Stromal cell of bone marrow (primary cell): ENCODE measurements at regions not wholly inside any gene's neighbourhood (a gene's known extent, or its start where the extent isn't known, plus 50 kb on each side); places are given as distances from the start of the nearest gene placed in this dataset.

Experiments used
- DNase-seq: peaks from one replicate; pipeline ENCODE4 v3.0.0-alpha.2; 2012; ENCODE audit warnings: low read depth

DNA sequence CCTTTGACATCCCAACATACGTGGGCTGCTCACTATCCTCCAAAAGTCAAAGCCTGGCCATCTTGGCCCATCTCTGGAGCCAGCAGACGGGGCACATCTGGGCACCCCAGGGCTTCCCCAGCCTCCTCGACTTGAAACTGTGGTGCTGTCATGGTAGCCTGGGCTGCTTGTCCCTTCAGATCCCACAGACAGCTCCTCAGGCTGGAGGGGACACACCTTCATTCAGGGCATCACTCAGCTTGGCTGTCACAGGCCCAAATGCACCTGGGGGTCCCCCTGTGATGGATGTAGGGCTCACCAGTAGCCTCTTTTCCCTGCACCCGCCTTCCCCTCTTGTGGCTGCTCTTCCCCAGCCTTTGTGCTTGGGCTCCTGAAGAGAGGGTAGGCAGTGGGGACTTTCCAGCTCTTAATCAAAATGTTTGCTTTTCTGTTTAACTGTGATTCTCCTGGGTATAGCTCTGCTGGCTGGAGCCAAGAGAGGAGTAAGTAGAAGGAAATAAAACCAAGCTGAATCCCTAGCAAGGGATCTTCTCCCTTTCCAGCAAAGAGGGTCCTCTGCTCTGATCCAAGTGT is 92.3 kb downstream of the GYPC start:
- DNase-seq = no peak

- no peak for DNase-seq
Measured at GRCh38 chr2:126748929-126749518, 93.1 kb downstream of the GYPC start.

- DNase-seq = no peak
Measured at GRCh38 chr2:126749537-126749936, 93.6 kb downstream of the GYPC start.

- no peak for DNase-seq
Measured at GRCh38 chr2:126750506-126750905, 94.5 kb downstream of the GYPC start.

GRCh38 chr2:126751477-126751876 is 95.5 kb downstream of the GYPC start:
- no peak for DNase-seq

- no peak for DNase-seq
Measured at GRCh38 chr2:126752876-126753275, 96.9 kb downstream of the GYPC start.

DNA sequence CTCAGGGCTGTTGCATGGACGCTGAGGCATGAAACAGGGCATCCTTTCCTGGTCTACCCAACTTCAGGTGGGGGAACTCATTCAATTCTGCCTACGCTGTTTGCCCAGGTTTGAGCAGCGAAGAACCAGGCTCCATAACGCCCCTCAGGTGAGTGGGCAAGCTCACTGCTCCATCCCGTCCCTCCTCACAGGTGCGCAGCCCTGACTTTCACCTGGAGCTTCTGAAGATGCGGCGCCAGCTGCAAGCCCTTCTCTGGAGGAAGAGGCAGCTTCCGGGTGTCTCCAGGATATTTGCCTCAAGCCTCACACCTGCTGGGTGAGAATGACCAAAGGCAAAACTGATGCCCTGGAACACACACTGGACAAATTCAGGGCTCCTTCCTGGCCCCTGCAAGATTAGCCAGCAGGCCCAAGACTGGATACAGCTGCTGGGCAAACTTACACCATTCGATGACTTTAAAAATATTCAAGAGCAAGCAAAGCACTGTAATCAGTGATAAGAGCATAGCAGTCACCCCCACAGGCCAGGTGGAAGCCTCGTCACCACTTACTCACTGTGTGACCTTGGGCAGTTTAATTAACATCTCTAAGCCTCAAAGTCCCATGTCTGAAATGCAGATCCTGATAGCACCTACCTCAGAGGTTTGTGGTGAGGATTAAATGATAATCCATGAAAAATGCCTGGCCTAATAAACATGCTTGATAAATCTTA is 97.7 kb downstream of the GYPC start:
- DNase-seq = no peak

DNA sequence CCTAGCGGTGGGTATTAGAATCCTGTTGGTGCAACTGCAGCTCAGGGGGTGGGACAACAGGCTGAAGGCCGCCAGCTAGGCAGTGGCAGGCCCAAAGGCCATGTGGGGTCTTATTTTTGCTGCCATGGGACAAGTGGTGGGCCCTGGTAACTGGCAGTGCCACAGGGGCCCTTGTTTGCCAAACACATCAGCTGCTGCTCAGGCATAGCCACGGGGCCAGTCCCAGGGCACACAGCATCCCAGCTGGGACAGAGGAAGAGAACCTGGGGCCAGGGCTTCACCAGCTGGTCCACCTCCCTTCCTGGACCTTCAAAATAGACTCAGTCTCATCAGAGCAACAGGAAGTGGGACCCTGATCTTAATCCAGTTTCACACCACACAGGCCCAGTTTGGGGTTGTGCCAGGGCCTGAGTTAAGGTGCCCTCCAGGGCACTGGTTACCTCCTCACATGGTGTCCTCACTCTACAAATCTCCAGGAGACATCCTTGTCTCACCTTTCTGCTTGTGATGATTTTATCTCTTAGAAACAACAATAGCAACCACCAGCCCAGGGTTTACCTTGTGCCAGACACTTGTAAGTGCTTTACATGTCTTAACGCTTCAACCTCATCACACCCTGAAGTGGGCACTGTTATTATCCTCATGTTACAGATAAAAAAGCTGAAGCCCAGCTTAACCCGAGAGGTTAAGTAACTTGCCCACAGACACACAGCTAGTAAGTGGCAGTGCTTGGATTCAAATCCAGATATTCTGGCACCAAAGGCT is 98.5 kb downstream of the GYPC start:
- no peak for DNase-seq

- DNase-seq = no peak
Measured at GRCh38 chr2:126756125-126756524, 100.2 kb downstream of the GYPC start.

- no peak for DNase-seq
Measured at GRCh38 chr2:126761256-126761980, 105.5 kb downstream of the GYPC start.

- DNase-seq = no peak
Measured at GRCh38 chr2:126761981-126762878, 106.3 kb downstream of the GYPC start.

DNA sequence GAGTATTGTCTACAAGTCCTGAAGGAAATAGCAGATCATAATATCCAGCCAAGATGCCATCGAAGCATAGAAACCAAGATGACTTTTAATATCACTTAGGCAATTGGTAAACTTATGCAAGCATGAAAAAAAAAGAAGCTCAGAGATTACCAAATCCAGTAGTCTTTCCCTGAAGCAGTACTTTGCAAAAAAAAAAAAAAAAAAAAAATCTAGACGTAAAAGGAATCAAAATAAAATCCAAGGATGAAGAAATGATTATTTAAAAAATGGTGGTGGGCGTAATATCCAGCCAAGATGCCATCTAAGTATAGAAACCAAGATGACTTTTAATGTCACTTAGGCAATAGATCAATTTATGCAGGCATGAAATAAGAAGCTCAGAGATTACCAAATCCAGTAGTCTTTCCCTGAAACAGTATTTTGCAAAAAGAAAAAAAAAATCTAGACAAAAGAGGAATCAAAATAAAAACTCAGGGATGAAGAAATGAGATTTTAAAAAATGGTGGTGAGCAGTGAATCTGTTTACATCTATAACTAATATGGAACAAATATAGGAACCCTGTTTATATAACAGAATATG is 108.8 kb downstream of the GYPC start:
- DNase-seq = no peak

GRCh38 chr2:126765395-126765794 is 109.4 kb downstream of the GYPC start:
- no peak for DNase-seq

DNA sequence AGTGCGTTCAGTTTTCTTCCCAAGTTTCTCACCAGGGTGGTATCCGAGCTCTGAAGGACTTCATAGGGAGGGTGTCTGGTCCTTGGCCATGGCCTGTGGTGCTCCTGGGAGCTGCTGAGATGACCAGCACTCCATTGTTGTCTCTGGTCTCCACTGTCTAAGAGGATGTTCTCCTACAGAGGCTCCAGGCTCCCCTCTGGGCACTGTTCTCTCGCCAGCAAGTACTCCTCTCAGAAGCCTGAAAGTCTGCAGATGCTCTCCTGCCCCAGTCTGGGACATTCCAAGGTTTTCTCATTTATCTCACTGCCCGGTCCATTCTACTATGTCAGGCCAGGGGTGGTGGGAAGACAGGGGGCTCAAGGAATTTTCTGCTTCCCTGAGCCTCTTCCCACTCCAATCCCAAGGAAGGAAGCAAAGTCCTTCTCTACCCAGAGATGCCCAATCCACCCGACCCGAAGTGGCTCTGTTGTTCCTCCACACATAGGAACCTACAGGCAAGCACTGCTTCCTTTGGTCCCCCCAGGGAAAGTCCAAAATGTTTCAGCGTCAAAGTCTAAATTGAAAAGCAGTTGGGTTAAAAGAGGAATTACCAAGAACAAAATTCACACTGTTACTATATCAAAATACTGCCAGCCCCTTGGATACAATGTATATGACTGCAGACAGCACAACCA is 110.5 kb downstream of the GYPC start:
- no peak for DNase-seq

- DNase-seq = no peak
Measured at GRCh38 chr2:126766969-126767296, 111.0 kb downstream of the GYPC start.

DNA sequence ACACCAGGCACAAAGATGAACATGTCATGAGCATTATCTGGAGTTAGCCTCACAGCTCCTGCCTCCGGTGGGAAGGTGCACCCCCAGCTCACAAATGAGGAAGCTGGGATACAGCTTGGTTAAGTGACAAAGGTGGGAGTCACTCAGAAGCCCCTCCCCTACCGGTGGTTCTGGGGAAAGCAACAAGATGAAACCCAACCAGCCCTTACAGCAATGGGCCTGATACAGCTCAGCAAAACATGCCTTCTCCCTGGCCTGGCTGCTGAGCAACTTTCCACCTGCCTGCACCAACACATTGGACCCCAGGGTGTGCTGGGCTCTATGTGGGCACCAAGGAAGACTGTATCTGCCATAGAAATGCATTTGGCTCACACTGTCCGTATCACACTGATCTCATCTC is 113.2 kb downstream of the GYPC start:
- no peak for DNase-seq

GRCh38 chr2:126770466-126770865 is 114.5 kb downstream of the GYPC start:
- DNase-seq = no peak

GRCh38 chr2:126771094-126771493 is 115.1 kb downstream of the GYPC start:
- no peak for DNase-seq

GRCh38 chr2:126771501-126772195 is 115.7 kb downstream of the GYPC start:
- no peak for DNase-seq

DNA sequence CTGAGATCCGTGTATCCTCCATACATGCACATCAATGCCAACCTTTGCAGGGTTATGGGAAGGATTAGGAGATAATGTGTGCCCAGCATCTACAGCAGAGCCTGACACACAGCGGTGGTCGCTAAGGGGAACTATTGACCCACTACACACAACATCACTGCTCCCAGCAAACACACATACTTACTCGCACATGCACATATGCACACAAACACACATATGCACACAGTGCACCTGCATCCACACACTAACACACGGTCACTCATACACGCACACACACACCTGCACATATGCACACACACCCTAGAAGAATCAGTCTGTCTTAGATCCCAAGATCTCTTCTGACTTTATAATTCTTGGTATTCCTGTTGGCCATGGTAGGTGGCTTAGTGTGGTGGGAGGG is 118.3 kb downstream of the GYPC start:
- DNase-seq = no peak
